HCT116 (cell line): ENCODE measurements at regions not wholly inside any gene's neighbourhood (a gene's known extent, or its start where the extent isn't known, plus 50 kb on each side); places are given as distances from the start of the nearest gene placed in this dataset.

ENCODE experiments used
- ATAC-seq: fragments of 200-7000 bp; cut with Tn5 transposase; 2 replicates; pipeline ENCODE4 v1.9.1; 2020; ENCODE audit warnings: mild to moderate bottlenecking, moderate library complexity
- BruUV-seq: library from RNA; stranded (reverse); fragments of 400-500 nt; replicated peaks from 2 replicates; lab custom pipeline; 2021; lab: Mats Ljungman, UMichigan
- CTCF ChIA-PET: fragments of 300-600 bp; sonication (Branson Sonifier 250); formaldehyde crosslinking; loops from one replicate; lab custom pipeline; 2021; ENCODE audit warnings: antibody characterized with exemption; lab: Charles Lee
- POLR2A ChIA-PET: fragments of 300-600, 350-600 bp; sonication (Branson Sonifier 250); formaldehyde crosslinking; loops from one replicate; lab custom pipeline; 2021; ENCODE audit warnings: antibody characterized with exemption; lab: Charles Lee
- RAD21 ChIA-PET, 2 experiments: fragments of 300-600 bp; sonication (Branson Sonifier 250); formaldehyde crosslinking; loops; one replicate each; lab custom pipeline; 2023; ENCODE audit warnings: low total read pairs in 2 of 2; ENCODE audit not compliant: uncharacterized antibody in 2 of 2, unreplicated experiment in 2 of 2, low non-redundant PET in 1 of 2; lab: Charles Lee
- DNase-seq: peaks from one replicate; pipeline ENCODE4 v3.0.0-alpha.2; 2010; ENCODE audit warnings: low read depth, low spot score
- H2AFZ ChIP-seq: fragments of 200-600 bp; shearing (Covaris generic), sonication (generic); 2 replicates; pipeline ENCODE4 v1.6.1; 2017; ENCODE audit warnings: low read depth, mixed run types, mixed read lengths, antibody characterized with exemption, low read length; ENCODE audit not compliant: poor library complexity, severe bottlenecking
- H3K27ac ChIP-seq: 2 replicates; pipeline ENCODE4 v1.5.1; 2012; ENCODE audit warnings: low read depth, low read length
- H3K27me3 ChIP-seq: fragments of 200-600 bp; sonication (generic); 2 replicates; pipeline ENCODE4 v1.6.1; 2016; ENCODE audit warnings: mixed run types, low read length, mixed read lengths; ENCODE audit not compliant: insufficient read depth
- H3K36me3 ChIP-seq, 2 experiments: fragments of 200-500 bp in 1 of 2; fragments of 200-600 bp in 1 of 2; sonication (Bioruptor generic) in 1 of 2; sonication (generic) in 1 of 2; 2 replicates each; pipeline versions ENCODE4 v1.5.1 to v1.6.1; 2014 to 2016; ENCODE audit warnings: low read length in 2 of 2, inconsistent platforms in 1 of 2, mixed read lengths in 1 of 2, mixed run types in 1 of 2; ENCODE audit not compliant: insufficient read depth in 2 of 2, control insufficient read depth in 1 of 2
- H3K4me1 ChIP-seq, 2 experiments: fragments of 200-600 bp in 1 of 2; sonication (generic) in 1 of 2; 2 replicates each; pipeline versions ENCODE4 v1.5.1 to v1.6.1; 2012 to 2017; ENCODE audit warnings: low read length in 2 of 2, inconsistent platforms in 1 of 2, mild to moderate bottlenecking in 1 of 2, mixed read lengths in 1 of 2, mixed run types in 1 of 2, moderate library complexity in 1 of 2; ENCODE audit not compliant: insufficient read depth in 2 of 2, control insufficient read depth in 1 of 2
- H3K4me2 ChIP-seq: fragments of 200-600 bp; sonication (generic); 2 replicates; pipeline ENCODE4 v1.6.1; 2017; ENCODE audit warnings: mixed run types, low read length, mixed read lengths
- H3K4me3 ChIP-seq, 2 experiments: fragments of 200-600 bp in 1 of 2; sonication (generic) in 1 of 2; replicated peaks in 1 of 2; 2 replicates each; pipeline ENCODE4 v1.5.1; 2011 to 2016; ENCODE audit warnings: low read length in 2 of 2, control low read depth in 1 of 2, low read depth in 1 of 2, mild to moderate bottlenecking in 1 of 2, mixed read lengths in 1 of 2, mixed run types in 1 of 2
- H3K79me2 ChIP-seq: fragments of 200-600 bp; sonication (generic); 2 replicates; pipeline ENCODE4 v1.6.1; 2017; ENCODE audit warnings: mild to moderate bottlenecking, mixed run types, low read length, moderate library complexity, mixed read lengths; ENCODE audit not compliant: insufficient read depth
- H3K9ac ChIP-seq: fragments of 200-600 bp; sonication (generic); 2 replicates; pipeline ENCODE4 v1.6.1; 2016; ENCODE audit warnings: low read length, mixed read lengths
- H3K9me2 ChIP-seq: fragments of 200-600 bp; sonication (generic), shearing (Covaris generic); 2 replicates; pipeline ENCODE4 v1.6.1; 2017; ENCODE audit warnings: mixed run types, mild to moderate bottlenecking, moderate library complexity; ENCODE audit not compliant: insufficient read depth
- H3K9me3 ChIP-seq, 2 experiments: fragments of 200-500 bp in 1 of 2; fragments of 200-600 bp in 1 of 2; sonication (Bioruptor generic) in 1 of 2; sonication (generic) in 1 of 2; 2 replicates each; pipeline ENCODE4 v1.6.1; 2014 to 2017; ENCODE audit warnings: low read length in 2 of 2, mixed read lengths in 2 of 2, inconsistent platforms in 1 of 2, low read depth in 1 of 2, mild to moderate bottlenecking in 1 of 2, mixed run types in 1 of 2, moderate library complexity in 1 of 2; ENCODE audit not compliant: control insufficient read depth in 1 of 2, insufficient read depth in 1 of 2
- H4K20me1 ChIP-seq: fragments of 200-600 bp; sonication (generic), shearing (Covaris generic); 2 replicates; pipeline ENCODE4 v1.6.1; 2017; ENCODE audit warnings: mixed run types, mild to moderate bottlenecking, moderate library complexity; ENCODE audit not compliant: insufficient read depth
- ATF3 ChIP-seq: IDR thresholded peaks from 2 replicates; pipeline ENCODE4 v1.6.1; 2012
- CBX3 ChIP-seq: IDR thresholded peaks from 2 replicates; pipeline ENCODE4 v1.6.1; 2012; ENCODE audit warnings: low read depth
- CEBPB ChIP-seq: IDR thresholded peaks from 2 replicates; pipeline ENCODE4 v1.6.1; 2012; ENCODE audit warnings: low read depth
- EZH2 ChIP-seq: fragments of 200-600 bp; sonication (generic); IDR thresholded peaks from 2 replicates; pipeline ENCODE4 v1.6.1; 2017; ENCODE audit warnings: antibody characterized with exemption, mixed run types
- JUND ChIP-seq: IDR thresholded peaks from 2 replicates; pipeline ENCODE4 v1.6.1; 2012
- POLR2A ChIP-seq: IDR thresholded peaks from 2 replicates; pipeline ENCODE4 v1.7.0; 2011; ENCODE audit warnings: borderline replicate concordance; ENCODE audit not compliant: insufficient read depth, insufficient read length; ENCODE audit errors: extremely low read depth
- POLR2AphosphoS5 ChIP-seq: IDR thresholded peaks from 2 replicates; pipeline ENCODE4 v1.6.1; 2011; ENCODE audit warnings: mild to moderate bottlenecking, low read depth, low read length, moderate library complexity
- RAD21 ChIP-seq: IDR thresholded peaks from 2 replicates; pipeline ENCODE4 v1.6.1; 2012; ENCODE audit warnings: low read depth, mild to moderate bottlenecking
- REST ChIP-seq: IDR thresholded peaks from 2 replicates; pipeline ENCODE4 v1.6.1; 2012; ENCODE audit warnings: low read depth
- SP1 ChIP-seq: IDR thresholded peaks from 2 replicates; pipeline ENCODE4 v1.6.1; 2012; ENCODE audit warnings: low read depth
- SRF ChIP-seq: IDR thresholded peaks from 2 replicates; pipeline ENCODE4 v1.6.1; 2012; ENCODE audit warnings: low read depth
- TCF7L2 ChIP-seq: IDR thresholded peaks from 2 replicates; pipeline ENCODE4 v1.7.0; 2011; ENCODE audit warnings: borderline replicate concordance, inconsistent platforms; ENCODE audit not compliant: insufficient read depth, insufficient read length; ENCODE audit errors: extremely low read depth
- YY1 ChIP-seq: IDR thresholded peaks from 2 replicates; pipeline ENCODE4 v1.6.1; 2011; ENCODE audit warnings: low read length, low read depth, moderate library complexity, mild to moderate bottlenecking; ENCODE audit not compliant: insufficient replicate concordance; ENCODE audit errors: extremely low read depth
- ZBTB33 ChIP-seq: IDR thresholded peaks from 2 replicates; pipeline ENCODE4 v1.6.1; 2011; ENCODE audit warnings: mild to moderate bottlenecking, low read length, moderate library complexity; ENCODE audit not compliant: insufficient replicate concordance; ENCODE audit errors: extremely low read depth
- ZFX ChIP-seq: fragments of 450-650 bp; IDR thresholded peaks from 2 replicates; pipeline ENCODE4 v1.6.1; 2017
- ZNF274 ChIP-seq: fragments of 200-500 bp; sonication (Bioruptor generic); IDR thresholded peaks from 2 replicates; pipeline ENCODE4 v1.6.1; 2014; ENCODE audit warnings: mild to moderate bottlenecking, low read depth, low read length, inconsistent platforms
- intact Hi-C: fragments of 100-400 bp; cut with micrococcal nuclease; formaldehyde crosslinking; loops from 2 replicates; pipeline ENCODE4 v1.10.0; 2022

GRCh38 chr3:6714962-6715361, 146.0 kb upstream of the GRM7 start:
- CTCF ChIA-PET: no interaction called here
- no TSS peak for BruUV-seq
- Histone ChIP-seq H3K4me3 (no peak overlapping the region), H3K9me3 (no peaks in the 10 kb centered on the region), H3K9me2 (no peaks in the 10 kb centered on the region), H3K36me3 (no peaks in the 10 kb centered on the region), H3K4me2 (no peak overlapping the region), H3K27ac (no peak overlapping the region), H2AFZ (no peak overlapping the region), H4K20me1 (no peaks in the 10 kb centered on the region), H3K27me3 (no peaks in the 10 kb centered on the region; the same call in 1 of the 2 replicates), H3K9ac (no peak overlapping the region), H3K4me1 (no peaks in the 10 kb centered on the region), H3K79me2 (no peaks in the 10 kb centered on the region)
- RAD21 ChIA-PET: no interaction called here
- intact Hi-C loops: no loop called here
- POLR2A ChIA-PET: no interaction called here
- TF ChIP-seq YY1: no peak
- TF ChIP-seq JUND: no peak
- no peak for TF ChIP-seq TCF7L2
- no peak for TF ChIP-seq REST
- no peak for TF ChIP-seq ZNF274
- TF ChIP-seq EZH2: no peak
- TF ChIP-seq SP1: no peak
- no peak for TF ChIP-seq POLR2A
- no peak for TF ChIP-seq ATF3
- no peak for TF ChIP-seq RAD21
- no peak for TF ChIP-seq POLR2AphosphoS5
- no peak for TF ChIP-seq SRF
- no peak for TF ChIP-seq ZBTB33
- no peak for TF ChIP-seq ZFX
- no peak for TF ChIP-seq CEBPB
- no peak for TF ChIP-seq CBX3
- ATAC-seq (no peak), DNase-seq (no peak)
